LHCN-M2 (cell line): ENCODE measurements at regions not wholly inside any gene's neighbourhood (a gene's known extent, or its start where the extent isn't known, plus 50 kb on each side); places are given as distances from the start of the nearest gene placed in this dataset.

Experiments used
- DNase-seq: peaks from one replicate; pipeline ENCODE4 v3.0.0-alpha.2; 2012; ENCODE audit warnings: low read depth

- no peak for DNase-seq
Observed at GRCh38 chr12:91968076-91968776, 177.4 kb downstream of the BTG1 start.

- DNase-seq, result no peak
Observed at GRCh38 chr12:91967590-91967989, 178.1 kb downstream of the BTG1 start.

- DNase-seq, result no peak
Observed at GRCh38 chr12:91965781-91966180, 179.9 kb downstream of the BTG1 start.

- no peak for DNase-seq
Observed at GRCh38 chr12:91964501-91964900, 181.1 kb downstream of the BTG1 start.

GRCh38 chr12:91959220-91959619 is 186.4 kb downstream of the BTG1 start:
- no peak for DNase-seq

- peak; percentile 65 for DNase-seq
Observed at GRCh38 chr12:91958816-91959215, 186.8 kb downstream of the BTG1 start.

- no peak for DNase-seq
Observed at GRCh38 chr12:91954747-91955146, 190.9 kb downstream of the BTG1 start.

GRCh38 chr12:91954326-91954725 is 191.3 kb downstream of the BTG1 start:
- no peak for DNase-seq

GRCh38 chr12:91952916-91953315 is 192.7 kb downstream of the BTG1 start:
- no peak for DNase-seq

GRCh38 chr12:91951571-91951970 is 194.1 kb downstream of the BTG1 start:
- DNase-seq, result no peak

- no peak for DNase-seq
Observed at GRCh38 chr12:91948504-91948903, 197.1 kb downstream of the BTG1 start.

GRCh38 chr12:91947459-91947858 is 198.2 kb downstream of the BTG1 start:
- DNase-seq, result no peak

- no peak for DNase-seq
Observed at GRCh38 chr12:91944637-91945036, 201.0 kb downstream of the BTG1 start.

GRCh38 chr12:91940826-91941570 is 204.6 kb downstream of the BTG1 start:
- no peak for DNase-seq

- DNase-seq, result no peak
Observed at GRCh38 chr12:91940322-91940721, 205.3 kb downstream of the BTG1 start.

GRCh38 chr12:91937706-91938105 is 207.9 kb downstream of the BTG1 start:
- DNase-seq, result no peak

GRCh38 chr12:91937009-91937408 is 208.6 kb downstream of the BTG1 start:
- DNase-seq, result no peak

- DNase-seq, result no peak
Observed at GRCh38 chr12:91935296-91935695, 210.3 kb downstream of the BTG1 start.

GRCh38 chr12:91931111-91931510 is 214.5 kb downstream of the BTG1 start:
- DNase-seq, result peak; percentile 55

- DNase-seq, result no peak
Observed at GRCh38 chr12:91928501-91928900, 217.1 kb downstream of the BTG1 start.

GRCh38 chr12:91926848-91927247 is 218.8 kb downstream of the BTG1 start:
- peak; percentile 84 for DNase-seq

GRCh38 chr12:91924827-91925226 is 220.8 kb downstream of the BTG1 start:
- no peak for DNase-seq

GRCh38 chr12:91923864-91924263 is 221.8 kb downstream of the BTG1 start:
- no peak for DNase-seq
